ENCODE measurements at regions not wholly inside any gene's neighbourhood (a gene's known extent, or its start where the extent isn't known, plus 50 kb on each side); places are given as distances from the start of the nearest gene placed in this dataset.

DNA sequence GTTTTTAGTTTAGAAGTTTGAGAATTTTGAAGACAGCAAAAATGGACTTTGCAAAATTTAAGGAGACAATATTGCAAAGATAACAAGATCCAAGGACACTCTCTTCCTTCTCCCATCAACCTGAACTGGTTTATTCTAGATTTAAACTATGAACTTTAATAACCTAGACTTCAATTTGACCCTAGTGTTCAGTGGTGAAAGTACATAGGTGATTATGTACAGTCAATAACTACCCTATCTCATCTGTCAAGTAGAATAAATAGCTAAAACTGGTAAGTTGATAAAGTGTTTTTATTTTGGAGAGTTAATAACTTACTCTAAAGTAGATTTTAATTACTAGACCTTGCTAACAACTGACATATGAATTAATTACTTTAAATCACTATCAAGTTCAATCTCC is 52.9 kb upstream of the NFE2L2 start (continued):
- TF ChIP-seq E2F6 (IDR thresholded peaks at IDR 0.05): no peak
- no peak for TF ChIP-seq ATF3 (IDR thresholded peaks at IDR 0.05; ENCODE audit: insufficient read depth, low read depth, low read length)
- TF ChIP-seq TCF12 (IDR thresholded peaks at IDR 0.05; ENCODE audit: low read depth, low read length): no peak
- no peak for TF ChIP-seq GTF2F1 (IDR thresholded peaks at IDR 0.05; ENCODE audit: borderline replicate concordance, low read depth, low read length)
